MM.1S (cell line): ENCODE measurements at regions not wholly inside any gene's neighbourhood (a gene's known extent, or its start where the extent isn't known, plus 50 kb on each side); places are given as distances from the start of the nearest gene placed in this dataset.

Experiments used
- DNase-seq: peaks from one replicate; pipeline ENCODE4 v3.0.0-alpha.2; 2015
- H2AFZ ChIP-seq: fragments of 300-600 bp; sonication (generic); 2 replicates; pipeline ENCODE4 v1.6.0; 2016; ENCODE audit warnings: antibody characterized with exemption, low read length
- H3F3A ChIP-seq: fragments of 300-600 bp; sonication (generic); 2 replicates; pipeline ENCODE4 v1.6.1; 2016; ENCODE audit warnings: mild to moderate bottlenecking, antibody characterized with exemption, low read length, moderate library complexity, mixed read lengths; ENCODE audit not compliant: insufficient read depth
- H3K27ac ChIP-seq: fragments of 300-600 bp; sonication (generic); 2 replicates; pipeline ENCODE4 v1.5.1; 2016; ENCODE audit warnings: mild to moderate bottlenecking, low read length
- H3K27me3 ChIP-seq: fragments of 300-600 bp; sonication (generic); replicated peaks from 2 replicates; pipeline ENCODE4 v1.6.0; 2016; ENCODE audit warnings: low read length; ENCODE audit not compliant: insufficient read depth
- H3K36me3 ChIP-seq: fragments of 300-600 bp; sonication (generic); replicated peaks from 2 replicates; pipeline ENCODE4 v1.6.1; 2016; ENCODE audit warnings: mild to moderate bottlenecking, low read length, mixed read lengths; ENCODE audit not compliant: insufficient read depth
- H3K4me1 ChIP-seq: fragments of 300-600 bp; sonication (generic); 2 replicates; pipeline ENCODE4 v1.6.1; 2016; ENCODE audit warnings: low read length, mixed read lengths
- H3K4me2 ChIP-seq: fragments of 300-600 bp; sonication (generic); 2 replicates; pipeline ENCODE4 v1.6.0; 2016; ENCODE audit warnings: low read depth, low read length
- H3K4me3 ChIP-seq: fragments of 300-600 bp; sonication (generic); 2 replicates; pipeline ENCODE4 v1.5.1; 2016; ENCODE audit warnings: low read length, mixed read lengths
- H3K79me2 ChIP-seq: fragments of 300-600 bp; sonication (generic); 2 replicates; pipeline ENCODE4 v1.6.1; 2016; ENCODE audit warnings: mixed run types, low read length, mixed read lengths
- H3K9ac ChIP-seq: fragments of 300-600 bp; sonication (generic); 2 replicates; pipeline ENCODE4 v1.6.1; 2016; ENCODE audit warnings: low read length, mixed read lengths
- H3K9me2 ChIP-seq: fragments of 300-600 bp; sonication (generic); replicated peaks from 2 replicates; pipeline ENCODE4 v1.6.1; 2016; ENCODE audit warnings: mild to moderate bottlenecking, low read length, mixed read lengths; ENCODE audit not compliant: insufficient read depth
- H3K9me3 ChIP-seq: fragments of 300-600 bp; sonication (generic); replicated peaks from 2 replicates; pipeline ENCODE4 v1.6.1; 2016; ENCODE audit warnings: mild to moderate bottlenecking, low read length, mixed read lengths; ENCODE audit not compliant: insufficient read depth
- H4K20me1 ChIP-seq: fragments of 300-600 bp; sonication (generic); 2 replicates; pipeline ENCODE4 v1.6.1; 2016; ENCODE audit warnings: mild to moderate bottlenecking, low read length, moderate library complexity, mixed read lengths; ENCODE audit not compliant: insufficient read depth
- CTCF ChIP-seq: fragments of 300-600 bp; sonication (generic); IDR thresholded peaks from 2 replicates; pipeline ENCODE4 v1.5.1; 2016; ENCODE audit warnings: antibody characterized with exemption, low read length, mixed read lengths
- EZH2 ChIP-seq: fragments of 300-600 bp; sonication (generic); optimal IDR thresholded peaks from 2 replicates; pipeline ENCODE3; 2017; ENCODE audit warnings: low read depth, mild to moderate bottlenecking, antibody characterized with exemption, low read length, mixed read lengths
- EZH2phosphoT487 ChIP-seq: fragments of 300-600 bp; sonication (generic); IDR thresholded peaks from 2 replicates; pipeline ENCODE4 v1.6.1; 2018; ENCODE audit warnings: antibody characterized with exemption, low read length

- no peak overlapping the region for H3K9ac ChIP-seq
- no peaks in the 10 kb centered on the region for H3K9me2 ChIP-seq
- no peaks in the 10 kb centered on the region for H3K4me1 ChIP-seq
- TF ChIP-seq EZH2 = no peak
- TF ChIP-seq EZH2phosphoT487 = no peak
- no peak for TF ChIP-seq CTCF
- no peaks in the 10 kb centered on the region for H3K36me3 ChIP-seq
- no peak overlapping the region for H3K4me2 ChIP-seq
- no peak overlapping the region for H2AFZ ChIP-seq
- DNase-seq = no peak
- no peaks in the 10 kb centered on the region for H3F3A ChIP-seq
- no peaks in the 10 kb centered on the region for H3K9me3 ChIP-seq
- no peak overlapping the region for H3K27ac ChIP-seq
- no peaks in the 10 kb centered on the region for H3K79me2 ChIP-seq
- no peak overlapping the region for H3K4me3 ChIP-seq
- H3K27me3 ChIP-seq = no peaks in the 10 kb centered on the region
- no peaks in the 10 kb centered on the region for H4K20me1 ChIP-seq
These were observed 502.1 kb downstream of the KIF2B start for GRCh38 chr17:54324813-54325212.

- H3K4me2 ChIP-seq = no peak overlapping the region
- no peak overlapping the region for H3K27ac ChIP-seq
- no peaks in the 10 kb centered on the region for H3K9me2 ChIP-seq
- no peaks in the 10 kb centered on the region for H3K79me2 ChIP-seq
- DNase-seq = no peak
- no peak overlapping the region for H2AFZ ChIP-seq
- no peaks in the 10 kb centered on the region for H3K9me3 ChIP-seq
- H3K36me3 ChIP-seq = no peaks in the 10 kb centered on the region
- H3K27me3 ChIP-seq = no peaks in the 10 kb centered on the region
- no peaks in the 10 kb centered on the region for H4K20me1 ChIP-seq
- 0 out of 2 replicates have a peak, but pooled peaks cover 4% of the 10 kb centered on the region for H3K4me1 ChIP-seq
- no peaks in the 10 kb centered on the region for H3F3A ChIP-seq
- no peak overlapping the region for H3K9ac ChIP-seq
- no peak for TF ChIP-seq EZH2
- no peak for TF ChIP-seq EZH2phosphoT487
- no peak for TF ChIP-seq CTCF
- H3K4me3 ChIP-seq = no peak overlapping the region
These were observed 517.0 kb downstream of the KIF2B start for GRCh38 chr17:54339731-54340130.

- no peaks in the 10 kb centered on the region for H3K27me3 ChIP-seq
These were observed 524.8 kb downstream of the KIF2B start for GRCh38 chr17:54347495-54347894.

More at GRCh38 chr17:54347495-54347894, 524.8 kb downstream of the KIF2B start:
- Histone ChIP-seq H3K79me2 (no peaks in the 10 kb centered on the region), H3K9me3 (no peaks in the 10 kb centered on the region), H4K20me1 (no peaks in the 10 kb centered on the region), H3K4me3 (no peak overlapping the region), H3K4me1 (no peaks in the 10 kb centered on the region), H3K36me3 (no peaks in the 10 kb centered on the region), H3F3A (no peaks in the 10 kb centered on the region), H3K9me2 (no peaks in the 10 kb centered on the region), H3K9ac (no peak overlapping the region), H2AFZ (no peak overlapping the region), H3K27ac (no peak overlapping the region), H3K4me2 (no peak overlapping the region)
- no peak for TF ChIP-seq CTCF
- no peak for TF ChIP-seq EZH2
- TF ChIP-seq EZH2phosphoT487 = no peak
- DNase-seq = no peak
